ENCODE measurements at regions not wholly inside any gene's neighbourhood (a gene's known extent, or its start where the extent isn't known, plus 50 kb on each side); places are given as distances from the start of the nearest gene placed in this dataset.

GRCh38 chr16:85289760-85290625, 177.7 kb upstream of the CIBAR2 start:
- Histone ChIP-seq H3K27me3 (ENCODE audit: control insufficient read depth in 3 of 3, insufficient read depth in 3 of 3, low read length in 2 of 3) (no peaks in the 10 kb centered on the region), H3K27ac (ENCODE audit: low read depth in 1 of 2, low read length in 1 of 2) (no peak overlapping the region), H3K36me3 (ENCODE audit: control insufficient read depth in 4 of 4, insufficient read depth in 4 of 4, low read length in 4 of 4) (no peaks in the 10 kb centered on the region), H3K9me3 (ENCODE audit: control insufficient read depth in 4 of 4, insufficient read depth in 3 of 4, low read length in 3 of 4) (no peaks in the 10 kb centered on the region), H3K9ac (ENCODE audit: insufficient read depth in 1 of 2, low read length in 2 of 2) (no peak overlapping the region), H3K4me3 (no peak overlapping the region), H3K4me1 (ENCODE audit: control insufficient read depth in 5 of 5, insufficient read depth in 5 of 5, low read length in 5 of 5) (peaks cover 0 to 87% (median 45%) of the 10 kb centered on the region in 5 donors)
- no peak for ATAC-seq (ENCODE audit: insufficient read depth, low FRiP score)
- TF ChIP-seq CTCF (IDR thresholded peaks at IDR 0.05; ENCODE audit: control extremely low read depth, extremely low read depth), result no peak
- no peak for DNase-seq
- WGBS, 2 donors, result 78 to 83% methylated on average over 21 of the region's 21 CpGs

- H3K9ac ChIP-seq (ENCODE audit: insufficient read depth in 1 of 2, low read length in 2 of 2), result no peak overlapping the region
- TF ChIP-seq CTCF (IDR thresholded peaks at IDR 0.05; ENCODE audit: control extremely low read depth, extremely low read depth), result no peak
- ATAC-seq (ENCODE audit: insufficient read depth, low FRiP score), result no peak
- DNase-seq, result no peak
- no peak overlapping the region for H3K27ac ChIP-seq (ENCODE audit: low read depth in 1 of 2, low read length in 1 of 2)
- H3K4me1 ChIP-seq (ENCODE audit: control insufficient read depth in 5 of 5, insufficient read depth in 5 of 5, low read length in 5 of 5), result peaks cover 0 to 79% (median 38%) of the 10 kb centered on the region in 5 donors
- no peak overlapping the region for H3K4me3 ChIP-seq
- no peaks in the 10 kb centered on the region for H3K27me3 ChIP-seq (ENCODE audit: control insufficient read depth in 3 of 3, insufficient read depth in 3 of 3, low read length in 2 of 3)
- WGBS, 2 donors, result 84 to 85% methylated on average over 12 of the region's 12 CpGs
- no peaks in the 10 kb centered on the region for H3K36me3 ChIP-seq (ENCODE audit: control insufficient read depth in 4 of 4, insufficient read depth in 4 of 4, low read length in 4 of 4)
- no peaks in the 10 kb centered on the region for H3K9me3 ChIP-seq (ENCODE audit: control insufficient read depth in 4 of 4, insufficient read depth in 3 of 4, low read length in 3 of 4)
These were observed 178.5 kb upstream of the CIBAR2 start for GRCh38 chr16:85290626-85291301.

- DNase-seq (peak; percentile 89 to 91 (median 89)), ATAC-seq (ENCODE audit: insufficient read depth, low FRiP score) (peak; percentile 66)
- no peaks in the 10 kb centered on the region for H3K27me3 ChIP-seq (ENCODE audit: control insufficient read depth in 3 of 3, insufficient read depth in 3 of 3, low read length in 2 of 3)
- H3K9me3 ChIP-seq (ENCODE audit: control insufficient read depth in 4 of 4, insufficient read depth in 3 of 4, low read length in 3 of 4), result no peaks in the 10 kb centered on the region
- H3K27ac ChIP-seq (ENCODE audit: low read depth in 1 of 2, low read length in 1 of 2), result no peak overlapping the region
- H3K9ac ChIP-seq (ENCODE audit: insufficient read depth in 1 of 2, low read length in 2 of 2), result no peak overlapping the region
- no peak overlapping the region for H3K4me3 ChIP-seq
- WGBS, 2 donors, result 57 to 58% methylated on average over 26 of the region's 26 CpGs
- no peak for TF ChIP-seq CTCF (IDR thresholded peaks at IDR 0.05; ENCODE audit: control extremely low read depth, extremely low read depth)
- peaks cover 0 to 72% (median 32%) of the 10 kb centered on the region in 5 donors for H3K4me1 ChIP-seq (ENCODE audit: control insufficient read depth in 5 of 5, insufficient read depth in 5 of 5, low read length in 5 of 5)
- H3K36me3 ChIP-seq (ENCODE audit: control insufficient read depth in 4 of 4, insufficient read depth in 4 of 4, low read length in 4 of 4), result no peaks in the 10 kb centered on the region
These were observed 179.3 kb upstream of the CIBAR2 start for GRCh38 chr16:85291302-85292148.
